Mucosa of descending colon (tissue), 3 donors: ENCODE measurements at regions not wholly inside any gene's neighbourhood (a gene's known extent, or its start where the extent isn't known, plus 50 kb on each side); places are given as distances from the start of the nearest gene placed in this dataset.
"Not testable (repeated sequence)": the region's sequence is repeated elsewhere in the genome, so short reads cannot be mapped to it uniquely, and the experiment has no call there.

ENCODE experiments used
- ATAC-seq: fragments of 200-7000 bp; cut with Tn5 transposase; one replicate; pipeline ENCODE4 v1.9.1; 2020; ENCODE audit warnings: mild to moderate bottlenecking, moderate library complexity
- DNase-seq, 3 donors: peaks; one replicate each; pipeline ENCODE4 v3.0.0-alpha.2; 2020
- H3K36me3 ChIP-seq: fragments of 200-600 bp; one replicate; pipeline ENCODE4 v1.8.0; 2021; ENCODE audit warnings: low read depth, mild to moderate bottlenecking
- H3K4me1 ChIP-seq: fragments of 200-600 bp; one replicate; pipeline ENCODE4 v1.8.0; 2021; ENCODE audit warnings: low read depth, mild to moderate bottlenecking
- H3K4me3 ChIP-seq: fragments of 200-600 bp; one replicate; pipeline ENCODE4 v1.8.0; 2021; ENCODE audit warnings: mild to moderate bottlenecking
- H3K9me3 ChIP-seq: fragments of 200-600 bp; one replicate; pipeline ENCODE4 v1.8.0; 2021; ENCODE audit warnings: mild to moderate bottlenecking
- intact Hi-C, 2 donors: fragments of 100-400 bp; cut with DNase I in 1 of 2; cut with micrococcal nuclease in 1 of 2; formaldehyde crosslinking; loops; one replicate each; pipeline versions ENCODE4 v1.11.0 to v1.11.1; 2022; cut with DNase I, micrococcal nuclease
- TF ChIP-seq, protein P1 (sequence below): fragments of 200-600 bp; IDR thresholded peaks from one replicate; pipeline ENCODE4 v1.8.0; 2022; ENCODE audit warnings: antibody characterized with exemption, mild to moderate bottlenecking
- donor health status: DM: no; HTN: no; CAD: no; lungs with moderate emphysema.
- donor health status: DM: no; HTN: no; CAD: no.
- donor health status: DM: no; HTN: yes; CAD: no.

GRCh38 chr11:114959953-114960505 lies 281.7 kb downstream of the NXPE2 start:
- ATAC-seq (no peak), DNase-seq (no peak)
- intact Hi-C loops = no loop called here
- TF ChIP-seq, protein P1, sequence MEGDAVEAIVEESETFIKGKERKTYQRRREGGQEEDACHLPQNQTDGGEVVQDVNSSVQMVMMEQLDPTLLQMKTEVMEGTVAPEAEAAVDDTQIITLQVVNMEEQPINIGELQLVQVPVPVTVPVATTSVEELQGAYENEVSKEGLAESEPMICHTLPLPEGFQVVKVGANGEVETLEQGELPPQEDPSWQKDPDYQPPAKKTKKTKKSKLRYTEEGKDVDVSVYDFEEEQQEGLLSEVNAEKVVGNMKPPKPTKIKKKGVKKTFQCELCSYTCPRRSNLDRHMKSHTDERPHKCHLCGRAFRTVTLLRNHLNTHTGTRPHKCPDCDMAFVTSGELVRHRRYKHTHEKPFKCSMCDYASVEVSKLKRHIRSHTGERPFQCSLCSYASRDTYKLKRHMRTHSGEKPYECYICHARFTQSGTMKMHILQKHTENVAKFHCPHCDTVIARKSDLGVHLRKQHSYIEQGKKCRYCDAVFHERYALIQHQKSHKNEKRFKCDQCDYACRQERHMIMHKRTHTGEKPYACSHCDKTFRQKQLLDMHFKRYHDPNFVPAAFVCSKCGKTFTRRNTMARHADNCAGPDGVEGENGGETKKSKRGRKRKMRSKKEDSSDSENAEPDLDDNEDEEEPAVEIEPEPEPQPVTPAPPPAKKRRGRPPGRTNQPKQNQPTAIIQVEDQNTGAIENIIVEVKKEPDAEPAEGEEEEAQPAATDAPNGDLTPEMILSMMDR = no peak
- Histone ChIP-seq H3K4me3 (no peak overlapping the region), H3K4me1 (no peaks in the 10 kb centered on the region), H3K36me3 (no peaks in the 10 kb centered on the region), H3K9me3 (no peaks in the 10 kb centered on the region)

DNA sequence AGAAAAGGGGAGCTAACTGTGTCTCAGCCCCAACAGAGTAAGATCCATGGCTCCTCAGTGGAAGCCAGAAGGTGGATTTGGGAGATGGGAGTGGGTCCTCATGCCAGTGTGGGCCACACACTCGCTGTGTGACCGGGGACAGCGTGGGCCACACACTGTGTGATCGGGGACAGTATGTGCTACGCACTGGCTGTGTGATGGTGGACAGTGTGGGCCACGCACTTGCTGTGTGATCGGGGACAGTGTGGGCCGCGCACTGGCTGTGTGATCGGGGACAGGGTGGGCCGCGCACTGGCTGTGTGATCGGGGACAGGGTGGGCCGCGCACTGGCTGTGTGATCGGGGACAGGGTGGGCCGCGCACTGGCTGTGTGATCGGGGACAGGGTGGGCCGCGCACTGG lies 282.5 kb downstream of the NXPE2 start:
- H3K4me1 ChIP-seq, ATAC-seq, DNase-seq, intact Hi-C loops, H3K9me3 ChIP-seq, H3K4me3 ChIP-seq, H3K36me3 ChIP-seq: not testable (repeated sequence)

DNA sequence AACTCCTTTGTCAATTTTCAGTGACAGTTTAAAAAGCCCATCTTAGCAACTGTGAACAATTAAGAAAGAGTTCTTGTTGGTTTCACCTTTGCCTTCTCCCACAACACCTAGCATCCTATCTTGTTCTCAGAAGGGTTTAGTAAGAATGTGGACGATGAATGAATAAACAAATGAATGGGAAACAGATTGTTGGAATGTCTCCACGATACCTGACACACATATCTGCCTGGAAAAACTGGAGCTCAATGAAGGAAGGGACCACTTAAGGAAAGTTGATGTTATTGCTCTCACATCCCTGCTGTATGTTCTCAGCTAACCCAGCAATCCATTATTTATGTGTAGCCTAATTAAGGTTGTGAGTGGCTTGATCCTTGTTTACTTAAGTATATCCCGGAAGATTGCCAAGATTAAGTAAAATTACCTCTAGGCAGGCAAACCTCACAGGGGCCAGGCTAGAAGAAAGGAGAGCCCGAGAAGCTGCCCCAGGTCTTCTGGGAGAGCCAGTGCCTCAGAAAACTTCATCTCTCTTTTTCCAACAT lies 286.4 kb downstream of the NXPE2 start:
- TF ChIP-seq, protein P1 = no peak
- Histone ChIP-seq H3K4me3 (no peak overlapping the region), H3K36me3 (no peaks in the 10 kb centered on the region), H3K4me1 (no peaks in the 10 kb centered on the region), H3K9me3 (no peaks in the 10 kb centered on the region)
- DNase-seq (no peak), ATAC-seq (no peak)
- intact Hi-C loops = no loop called here

GRCh38 chr11:114970927-114971645 lies 292.8 kb downstream of the NXPE2 start:
- TF ChIP-seq, protein P1 = no peak
- ATAC-seq (no peak), DNase-seq (no peak)
- Histone ChIP-seq H3K9me3 (no peaks in the 10 kb centered on the region), H3K36me3 (no peaks in the 10 kb centered on the region), H3K4me1 (no peaks in the 10 kb centered on the region), H3K4me3 (no peak overlapping the region)
- intact Hi-C loops = no loop called here

GRCh38 chr11:114972105-114972504 lies 293.8 kb downstream of the NXPE2 start:
- no peak for DNase-seq
- intact Hi-C loops = no loop called here
- no peaks in the 10 kb centered on the region for H3K9me3 ChIP-seq
- TF ChIP-seq, protein P1 = no peak
- no peak overlapping the region for H3K4me3 ChIP-seq
- no peaks in the 10 kb centered on the region for H3K4me1 ChIP-seq
- no peaks in the 10 kb centered on the region for H3K36me3 ChIP-seq
- ATAC-seq = no peak

DNA sequence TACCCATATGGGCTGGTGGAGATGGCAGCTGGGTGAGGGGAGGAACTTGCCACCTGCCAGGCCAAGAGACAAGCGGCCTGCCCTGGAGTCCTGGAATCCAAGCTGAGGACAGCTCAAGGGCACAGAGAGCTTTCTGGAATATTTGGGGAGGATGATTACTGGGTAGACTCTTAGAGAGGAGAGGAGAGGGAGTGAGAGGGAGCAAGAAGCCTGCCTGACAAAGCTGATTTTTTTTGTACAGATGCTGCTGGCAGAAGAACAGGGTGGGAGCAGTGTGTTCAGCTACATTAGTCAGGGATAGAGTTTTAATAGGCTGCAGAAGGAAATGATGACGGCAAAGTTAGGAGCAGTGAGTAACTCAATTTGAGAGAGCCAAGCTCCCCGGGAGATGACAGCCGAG lies 299.3 kb downstream of the NXPE2 start:
- Histone ChIP-seq H3K4me3 (no peak overlapping the region), H3K36me3 (no peaks in the 10 kb centered on the region), H3K4me1 (no peaks in the 10 kb centered on the region), H3K9me3 (no peaks in the 10 kb centered on the region)
- ATAC-seq = no peak
- intact Hi-C loops = no loop called here
- TF ChIP-seq, protein P1 = no peak
- DNase-seq = no peak
